ENCODE measurements at regions not wholly inside any gene's neighbourhood (a gene's known extent, or its start where the extent isn't known, plus 50 kb on each side); places are given as distances from the start of the nearest gene placed in this dataset.
"Not testable (repeated sequence)": the region's sequence is repeated elsewhere in the genome, so short reads cannot be mapped to it uniquely, and the experiment has no call there.

DNA sequence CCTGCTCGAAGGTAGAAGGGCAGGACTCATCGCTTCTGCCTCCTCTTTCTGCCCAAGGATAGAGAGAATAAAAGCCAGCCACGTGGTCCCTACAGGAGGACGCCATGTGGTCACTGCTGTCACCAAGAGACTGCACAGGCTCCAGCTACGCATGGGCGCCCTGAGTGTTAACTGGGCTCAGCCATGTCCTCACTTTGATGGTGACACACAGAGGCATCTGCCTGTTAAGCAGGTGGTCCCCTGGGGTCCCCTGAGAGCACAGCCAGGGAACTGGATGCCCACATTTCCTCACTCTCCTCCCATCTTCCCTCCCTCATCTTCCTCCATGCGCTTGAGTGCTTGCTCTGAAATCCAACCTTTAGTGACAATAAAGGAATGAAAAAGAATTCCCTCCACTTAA, 152.6 kb downstream of the LAT start:
- TF ChIP-seq POLR2A (IDR thresholded peaks at IDR 0.05; ENCODE audit: low read length); GATA1 (IDR thresholded peaks at IDR 0.05; ENCODE audit: low read depth, low read length): not testable (repeated sequence)
